Prostate gland (tissue), 2 donors: ENCODE measurements at regions not wholly inside any gene's neighbourhood (a gene's known extent, or its start where the extent isn't known, plus 50 kb on each side); places are given as distances from the start of the nearest gene placed in this dataset.

Experiments used
- POLR2A ChIP-seq: fragments of 450-650 bp; IDR thresholded peaks from one replicate; pipeline ENCODE4 v1.6.1; 2016; ENCODE audit warnings: antibody characterized with exemption, mild to moderate bottlenecking
- POLR2AphosphoS5 ChIP-seq: sonication (generic); formaldehyde crosslinking; IDR thresholded peaks from one replicate; pipeline ENCODE4 v1.6.1; 2017; ENCODE audit warnings: antibody characterized with exemption
- TF ChIP-seq, protein P1 (sequence below), 4 experiments: fragments of 200-600 bp in 2 of 4; fragments of 450-650 bp in 2 of 4; sonication (generic) in 2 of 4; IDR thresholded peaks; 1 replicate in 3 of 4; 2 replicates in 1 of 4; pipeline ENCODE4 v1.5.1; 2016 to 2019; ENCODE audit warnings: antibody characterized with exemption in 4 of 4, mild to moderate bottlenecking in 2 of 4, moderate library complexity in 2 of 4

DNA sequence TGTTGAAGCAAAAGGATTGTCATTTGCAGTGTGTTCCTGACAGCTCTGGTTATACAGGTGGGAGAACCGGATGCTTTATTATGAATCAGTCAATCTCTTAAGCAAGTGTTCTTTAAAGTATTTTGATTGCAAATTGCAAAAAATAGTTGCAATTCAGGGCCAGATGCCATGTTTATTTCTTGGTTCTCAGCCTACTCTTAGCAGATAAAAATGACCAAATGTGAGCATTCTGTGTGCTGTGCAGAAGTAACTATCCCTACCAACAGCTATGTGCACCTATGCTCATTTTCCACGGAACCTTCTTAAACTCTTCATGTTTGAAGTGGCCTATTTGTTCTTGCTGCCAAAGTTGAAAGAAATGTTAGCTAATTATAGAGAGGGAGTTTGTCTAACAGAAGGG lies 262.3 kb upstream of the RASGRP1 start:
- TF ChIP-seq, protein P1, sequence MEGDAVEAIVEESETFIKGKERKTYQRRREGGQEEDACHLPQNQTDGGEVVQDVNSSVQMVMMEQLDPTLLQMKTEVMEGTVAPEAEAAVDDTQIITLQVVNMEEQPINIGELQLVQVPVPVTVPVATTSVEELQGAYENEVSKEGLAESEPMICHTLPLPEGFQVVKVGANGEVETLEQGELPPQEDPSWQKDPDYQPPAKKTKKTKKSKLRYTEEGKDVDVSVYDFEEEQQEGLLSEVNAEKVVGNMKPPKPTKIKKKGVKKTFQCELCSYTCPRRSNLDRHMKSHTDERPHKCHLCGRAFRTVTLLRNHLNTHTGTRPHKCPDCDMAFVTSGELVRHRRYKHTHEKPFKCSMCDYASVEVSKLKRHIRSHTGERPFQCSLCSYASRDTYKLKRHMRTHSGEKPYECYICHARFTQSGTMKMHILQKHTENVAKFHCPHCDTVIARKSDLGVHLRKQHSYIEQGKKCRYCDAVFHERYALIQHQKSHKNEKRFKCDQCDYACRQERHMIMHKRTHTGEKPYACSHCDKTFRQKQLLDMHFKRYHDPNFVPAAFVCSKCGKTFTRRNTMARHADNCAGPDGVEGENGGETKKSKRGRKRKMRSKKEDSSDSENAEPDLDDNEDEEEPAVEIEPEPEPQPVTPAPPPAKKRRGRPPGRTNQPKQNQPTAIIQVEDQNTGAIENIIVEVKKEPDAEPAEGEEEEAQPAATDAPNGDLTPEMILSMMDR (IDR thresholded peaks at IDR 0.05) = no peak
- TF ChIP-seq POLR2A = no peak
- no peak for TF ChIP-seq POLR2AphosphoS5
